GM12878 (cell line): ENCODE measurements at regions not wholly inside any gene's neighbourhood (a gene's known extent, or its start where the extent isn't known, plus 50 kb on each side); places are given as distances from the start of the nearest gene placed in this dataset.

Source experiments
- ATAC-seq: fragments of 200-7000 bp; cut with Tn5 transposase; 3 replicates; pipeline ENCODE4 v1.9.1; 2020; ENCODE audit warnings: mild to moderate bottlenecking, moderate library complexity
- BruUV-seq: library from RNA; stranded (reverse); fragments of 400-500 nt; replicated peaks from 2 replicates; lab custom pipeline; 2021; lab: Mats Ljungman, UMichigan
- CTCF ChIA-PET: fragments of 300-600 bp; sonication (Branson Sonifier 250); formaldehyde crosslinking; extraction: SDS; loops from one replicate; lab custom pipeline; 2021; ENCODE audit warnings: inconsistent platforms; lab: Yijun Ruan, JAX
- POLR2A ChIA-PET: fragments of 350-600 bp; formaldehyde crosslinking; extraction: SDS; loops from one replicate; lab custom pipeline; 2021; ENCODE audit warnings: inconsistent platforms; lab: Charles Lee
- RAD21 ChIA-PET: fragments of 300-600 bp; sonication (Branson Sonifier 250); formaldehyde crosslinking; loops from one replicate; lab custom pipeline; 2023; ENCODE audit warnings: antibody characterized with exemption; ENCODE audit not compliant: unreplicated experiment; lab: Charles Lee
- SMC1A ChIA-PET: fragments of 300-600 bp; sonication (Branson Sonifier 250); formaldehyde crosslinking; loops from one replicate; lab custom pipeline; 2023; ENCODE audit not compliant: unreplicated experiment, uncharacterized antibody; lab: Charles Lee
- DNase-seq: peaks from one replicate; pipeline ENCODE4 v3.0.0-alpha.2; 2011; ENCODE audit warnings: low read depth, low spot score
- FAIRE-seq: peaks from 3 replicates; lab custom pipeline; 2011; peaks lifted over from hg19 to GRCh38; lab: Jason Lieb, UNC
- H2AFZ ChIP-seq: 2 replicates; pipeline ENCODE4 v1.6.0; 2011; ENCODE audit warnings: low read depth, low read length, control low read depth; ENCODE audit not compliant: control insufficient read depth
- H3K27ac ChIP-seq: 2 replicates; pipeline ENCODE4 v1.5.1; 2011; ENCODE audit warnings: control low read depth; ENCODE audit not compliant: control insufficient read depth, insufficient read depth
- H3K27me3 ChIP-seq, 2 experiments: replicated peaks in 1 of 2; 2 replicates each; pipeline versions ENCODE4 v1.6.0 to v1.6.1; 2011; ENCODE audit warnings: low read length in 1 of 2; ENCODE audit not compliant: control insufficient read depth in 2 of 2, insufficient read depth in 2 of 2
- H3K36me3 ChIP-seq, 2 experiments: 2 replicates each; pipeline ENCODE4 v1.5.1; 2011; ENCODE audit warnings: low read length in 1 of 2; ENCODE audit not compliant: control insufficient read depth in 2 of 2, insufficient read depth in 2 of 2
- H3K4me1 ChIP-seq: 2 replicates; pipeline ENCODE4 v1.6.1; 2011; ENCODE audit warnings: mild to moderate bottlenecking, low read length, moderate library complexity, mixed read lengths; ENCODE audit not compliant: control insufficient read depth, insufficient read depth
- H3K4me2 ChIP-seq: 2 replicates; pipeline ENCODE4 v1.6.0; 2011; ENCODE audit warnings: control low read depth; ENCODE audit not compliant: control insufficient read depth, insufficient read depth
- H3K4me3 ChIP-seq: fragments of 200-600 bp; sonication (generic); 2 replicates; pipeline ENCODE4 v1.5.1; 2016
- H3K79me2 ChIP-seq: 2 replicates; pipeline ENCODE4 v1.6.0; 2011; ENCODE audit warnings: low read length; ENCODE audit not compliant: control insufficient read depth, insufficient read depth
- H3K9ac ChIP-seq: 2 replicates; pipeline ENCODE4 v1.8.0; 2011; ENCODE audit warnings: low read length, control low read depth, mixed read lengths; ENCODE audit not compliant: control insufficient read depth, insufficient read depth
- H3K9me3 ChIP-seq: replicated peaks from 3 replicates; pipeline ENCODE4 v1.5.1; 2011; ENCODE audit warnings: mild to moderate bottlenecking, low read length; ENCODE audit not compliant: control insufficient read depth, insufficient read depth
- H4K20me1 ChIP-seq: 2 replicates; pipeline ENCODE4 v1.6.0; 2011; ENCODE audit not compliant: control insufficient read depth, insufficient read depth
- BCLAF1 ChIP-seq: fragments of 450-650 bp; IDR thresholded peaks from 2 replicates; pipeline ENCODE4 v1.6.1; 2017; ENCODE audit warnings: antibody characterized with exemption, mild to moderate bottlenecking, moderate library complexity
- HCFC1 ChIP-seq: fragments of 150-350 bp; IDR thresholded peaks from 2 replicates; pipeline ENCODE4 v1.6.1; 2014; ENCODE audit warnings: low read length
- IRF5 ChIP-seq: fragments of 450-650 bp; IDR thresholded peaks from 2 replicates; pipeline ENCODE4 v1.6.1; 2017; ENCODE audit warnings: borderline replicate concordance
- JUNB ChIP-seq: IDR thresholded peaks from 2 replicates; pipeline ENCODE4 v1.6.1; 2016; ENCODE audit warnings: antibody characterized with exemption, mild to moderate bottlenecking
- JUND ChIP-seq: IDR thresholded peaks from 2 replicates; pipeline ENCODE4 v1.6.1; 2012; ENCODE audit warnings: low read depth, mild to moderate bottlenecking, low read length, improper control_type of control experiment, moderate library complexity
- NR2C1 ChIP-seq: fragments of 450-650 bp; IDR thresholded peaks from 2 replicates; pipeline ENCODE4 v1.6.1; 2017; ENCODE audit warnings: antibody characterized with exemption, mild to moderate bottlenecking, moderate library complexity
- NR2F1 ChIP-seq: fragments of 450-650 bp; conservative IDR thresholded peaks from 2 replicates; pipeline ENCODE4 v1.6.1; 2017; ENCODE audit warnings: mild to moderate bottlenecking
- POLR2AphosphoS2 ChIP-seq: IDR thresholded peaks from 2 replicates; pipeline ENCODE4 v1.6.1; 2011; ENCODE audit warnings: low read depth, mild to moderate bottlenecking, low read length, improper control_type of control experiment, moderate library complexity
- POU2F2 ChIP-seq: IDR thresholded peaks from 3 replicates; pipeline ENCODE4 v1.6.1; 2011; ENCODE audit warnings: low read depth, mild to moderate bottlenecking, low read length, borderline replicate concordance
- RAD21 ChIP-seq: IDR thresholded peaks from 2 replicates; pipeline ENCODE4 v1.6.1; 2011; ENCODE audit warnings: mild to moderate bottlenecking, low read depth, low read length, moderate library complexity; ENCODE audit not compliant: insufficient read depth
- RAD51 ChIP-seq: fragments of 450-650 bp; IDR thresholded peaks from 2 replicates; pipeline ENCODE4 v1.6.1; 2016; ENCODE audit warnings: moderate library complexity, mild to moderate bottlenecking, inconsistent platforms
- RELA ChIP-seq: fragments of 450-650 bp; IDR thresholded peaks from 2 replicates; pipeline ENCODE4 v1.8.0; 2014; ENCODE audit warnings: borderline replicate concordance; ENCODE audit not compliant: partially characterized antibody
- REST ChIP-seq: IDR thresholded peaks from 2 replicates; pipeline ENCODE4 v1.6.1; 2012; ENCODE audit warnings: mild to moderate bottlenecking, low read depth, low read length
- SMAD1 ChIP-seq: fragments of 450-650 bp; IDR thresholded peaks from 2 replicates; pipeline ENCODE4 v1.6.1; 2018; ENCODE audit warnings: mild to moderate bottlenecking, low read depth; ENCODE audit not compliant: partially characterized antibody
- SRF ChIP-seq, 2 experiments: IDR thresholded peaks; 2 replicates each; pipeline ENCODE4 v1.6.1; 2011; ENCODE audit warnings: low read depth in 2 of 2, low read length in 2 of 2, mild to moderate bottlenecking in 1 of 2, moderate library complexity in 1 of 2
- TARDBP ChIP-seq: IDR thresholded peaks from 2 replicates; pipeline ENCODE4 v1.6.1; 2016; ENCODE audit warnings: borderline replicate concordance
- USF2 ChIP-seq: IDR thresholded peaks from 2 replicates; pipeline ENCODE4 v1.6.1; 2011; ENCODE audit warnings: low read depth, low read length, improper control_type of control experiment, borderline replicate concordance
- ZNF24 ChIP-seq: fragments of 450-650 bp; IDR thresholded peaks from 2 replicates; pipeline ENCODE4 v1.6.1; 2017; ENCODE audit warnings: antibody characterized with exemption, mild to moderate bottlenecking
- ZZZ3 ChIP-seq: IDR thresholded peaks from 2 replicates; pipeline ENCODE4 v1.6.1; 2011; ENCODE audit warnings: low read depth; ENCODE audit not compliant: control insufficient read depth, insufficient read length
- whole genome bisulfite sequencing: methylation state at CpG from one replicate; pipeline ENCODE4 v1.1.6; 2016; ENCODE audit warnings: low lambda C conversion rate; ENCODE audit not compliant: insufficient replicate concordance, insufficient coverage; ENCODE audit errors: missing lambda C conversion rate; 5-methylcytosine and 5-hydroxymethylcytosine counted together
- in situ Hi-C: fragments of 300-500 bp; cut with MboI; formaldehyde crosslinking; loops from 9 replicates; pipeline ENCODE4 v1.14.3; 2018; ENCODE audit warnings: mixed read lengths
- intact Hi-C: fragments of 100-400 bp; cut with micrococcal nuclease; formaldehyde crosslinking; loops from one replicate; pipeline ENCODE4 v1.14.2; 2022; ENCODE audit not compliant: unreplicated experiment

DNA sequence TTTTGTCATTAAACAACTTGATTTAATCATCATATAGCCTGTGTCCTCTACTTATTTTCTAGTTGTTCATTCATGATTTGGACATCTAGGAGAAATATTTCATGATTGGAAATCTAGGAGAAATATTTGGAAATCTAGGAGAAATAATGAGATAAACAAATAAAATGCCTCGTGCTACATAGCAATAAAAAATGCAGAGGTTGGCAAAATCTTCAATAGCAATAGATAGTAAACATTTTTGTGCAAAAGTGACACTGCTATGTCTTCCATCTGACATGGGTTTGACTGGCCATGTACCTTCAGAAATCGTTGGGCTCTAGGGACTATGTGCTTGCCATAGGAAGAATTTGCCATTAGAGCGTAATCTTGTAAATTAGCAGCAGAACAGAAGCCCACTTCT, 1304.5 kb upstream of the ZEB2 start:
- CTCF ChIA-PET = interaction anchor here (1.0 kb wide), 1 partner anchor 95 kb away, joined by 3 read pairs; no protein-coding TSS in a partner anchor
- ATAC-seq = no peak
- POLR2A ChIA-PET = no interaction called here
- no TSS peak for BruUV-seq
- Histone ChIP-seq H3K4me3 (no peak overlapping the region), H3K4me2 (no peak overlapping the region), H3K4me1 (no peaks in the 10 kb centered on the region), H3K36me3 (no peaks in the 10 kb centered on the region), H2AFZ (no peak overlapping the region), H3K9me3 (no peaks in the 10 kb centered on the region), H3K79me2 (no peaks in the 10 kb centered on the region), H4K20me1 (no peaks in the 10 kb centered on the region), H3K27me3 (no peaks in the 10 kb centered on the region), H3K9ac (no peak overlapping the region), H3K27ac (no peak overlapping the region)
- RAD21 ChIA-PET = no interaction called here
- in situ Hi-C loops = no loop called here
- no peak for FAIRE-seq
- SMC1A ChIA-PET = no interaction called here
- WGBS = 25% methylated on average over 3 of the region's 3 CpGs
- intact Hi-C loops = no loop called here
- DNase-seq = no peak
- TF ChIP-seq ZZZ3 (no peak), RELA (no peak), JUNB (no peak), NR2F1 (no peak), BCLAF1 (no peak), REST (no peak), IRF5 (no peak), NR2C1 (no peak), POLR2AphosphoS2 (no peak), SRF (IDR thresholded peaks at IDR 0.05; ENCODE audit: low read depth in 2 of 2, low read length in 2 of 2) (no peak), TARDBP (no peak), RAD21 (no peak), RAD51 (no peak), JUND (no peak), POU2F2 (no peak), ZNF24 (no peak), HCFC1 (no peak), USF2 (no peak), SMAD1 (no peak)
